PFSK-1 (cell line): ENCODE measurements at regions not wholly inside any gene's neighbourhood (a gene's known extent, or its start where the extent isn't known, plus 50 kb on each side); places are given as distances from the start of the nearest gene placed in this dataset.

Experiments used
- FOXP2 ChIP-seq: optimal IDR thresholded peaks from 2 replicates; pipeline ENCODE3; 2011; ENCODE audit warnings: borderline replicate concordance, control low read depth, inconsistent platforms; ENCODE audit not compliant: insufficient read depth; ENCODE audit errors: extremely low read length, extremely low read depth
- POLR2AphosphoS5 ChIP-seq: IDR thresholded peaks from 2 replicates; pipeline ENCODE4 v1.6.1; 2012; ENCODE audit warnings: low read depth, mild to moderate bottlenecking, control low read depth, low read length, moderate library complexity
- REST ChIP-seq, 2 experiments: IDR thresholded peaks; 2 replicates each; pipeline versions ENCODE4 v1.6.1 to v1.8.0; 2011 to 2012; ENCODE audit warnings: low read depth in 2 of 2, low read length in 2 of 2, control low read depth in 1 of 2, inconsistent platforms in 1 of 2, mild to moderate bottlenecking in 1 of 2, moderate library complexity in 1 of 2; ENCODE audit not compliant: insufficient read depth in 1 of 2
- SIN3A ChIP-seq: IDR thresholded peaks from 2 replicates; pipeline ENCODE4 v1.6.1; 2012; ENCODE audit warnings: mild to moderate bottlenecking, low read length, moderate library complexity, borderline replicate concordance; ENCODE audit not compliant: insufficient read depth
- TAF1 ChIP-seq: IDR thresholded peaks from 2 replicates; pipeline ENCODE4 v1.6.1; 2012; ENCODE audit warnings: low read length, control low read depth, borderline replicate concordance; ENCODE audit not compliant: insufficient read depth

GRCh38 chr20:50245498-50246366, 55.1 kb downstream of the CEBPB start:
- TF ChIP-seq FOXP2, result peak; percentile 13
- no peak for TF ChIP-seq REST (IDR thresholded peaks at IDR 0.05; ENCODE audit: insufficient read depth in 1 of 2, low read depth in 2 of 2, low read length in 2 of 2)
- no peak for TF ChIP-seq SIN3A
- no peak for TF ChIP-seq TAF1
- TF ChIP-seq POLR2AphosphoS5, result no peak

DNA sequence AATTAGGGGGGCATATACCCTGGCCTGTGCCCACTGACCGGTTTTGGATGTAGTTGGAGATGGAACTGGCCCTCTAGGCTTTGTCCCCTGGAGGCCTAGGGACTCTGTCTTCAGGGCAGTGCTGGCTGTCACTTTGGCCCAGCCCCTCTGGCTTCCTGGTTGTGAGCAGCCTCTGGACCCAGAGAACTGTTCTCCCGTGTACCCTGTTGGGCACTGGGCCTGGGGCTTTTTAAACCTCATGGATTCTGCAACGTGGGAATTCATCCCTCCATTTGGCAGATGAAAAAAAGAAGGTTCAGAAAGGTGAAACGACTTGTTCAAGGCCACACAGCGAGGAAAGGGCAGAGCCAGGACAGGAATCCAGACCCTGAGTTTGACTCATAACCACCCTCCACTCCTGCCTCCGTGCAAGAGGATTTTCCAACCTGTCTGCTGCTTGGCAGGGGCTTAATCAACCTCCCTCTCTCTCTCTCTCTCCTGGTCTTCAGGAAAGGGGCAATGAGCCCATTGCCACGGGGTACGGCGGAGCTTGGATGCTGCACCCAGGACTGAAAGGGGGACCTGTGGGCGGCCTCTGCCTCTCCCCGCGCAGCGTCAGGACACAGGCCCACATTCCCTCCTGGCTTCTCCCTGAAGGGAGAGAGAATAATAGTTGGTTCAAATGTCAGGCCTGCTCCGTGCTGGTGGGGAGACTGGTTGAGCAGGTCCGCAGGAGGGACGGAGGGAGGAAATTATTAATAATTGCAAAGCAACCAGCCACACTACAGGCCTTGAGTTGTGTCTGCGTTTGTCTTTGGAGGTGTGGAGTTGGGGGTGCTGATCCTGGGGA, 56.0 kb downstream of the CEBPB start:
- TF ChIP-seq FOXP2 (no peak), TAF1 (no peak), SIN3A (no peak), POLR2AphosphoS5 (no peak), REST (IDR thresholded peaks at IDR 0.05; ENCODE audit: insufficient read depth in 1 of 2, low read depth in 2 of 2, low read length in 2 of 2) (no peak)

- TF ChIP-seq SIN3A, result no peak
- TF ChIP-seq POLR2AphosphoS5, result no peak
- no peak for TF ChIP-seq REST (IDR thresholded peaks at IDR 0.05; ENCODE audit: insufficient read depth in 1 of 2, low read depth in 2 of 2, low read length in 2 of 2)
- TF ChIP-seq FOXP2, result no peak
Measured at GRCh38 chr20:50247196-50248094, 56.8 kb downstream of the CEBPB start.

DNA sequence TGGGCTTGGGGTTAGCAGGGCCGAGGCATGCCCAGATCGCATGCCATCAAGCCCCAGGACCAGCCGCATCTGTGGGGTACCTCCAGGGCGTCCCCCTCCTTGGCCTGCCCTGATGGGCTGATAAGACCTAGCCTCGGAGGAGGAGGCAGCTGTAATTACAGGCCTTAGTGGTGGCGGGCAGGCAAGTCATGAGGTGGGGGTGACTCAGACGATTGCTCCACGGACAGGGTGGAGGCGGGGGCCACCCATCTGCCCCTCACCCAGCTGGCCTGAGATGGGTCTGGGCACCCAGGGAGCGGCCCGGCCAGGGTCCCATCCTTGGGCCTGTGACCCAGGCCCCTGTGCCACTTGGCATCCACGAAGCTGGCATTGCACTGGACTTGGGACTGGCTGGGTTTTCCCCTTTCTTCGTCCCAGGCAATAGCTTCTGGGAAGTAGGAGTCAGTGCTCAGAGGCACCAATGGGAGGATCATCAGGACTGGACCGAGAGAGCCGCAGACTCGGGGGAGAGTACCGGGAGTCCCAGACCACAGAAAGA, 57.5 kb downstream of the CEBPB start:
- no peak for TF ChIP-seq POLR2AphosphoS5
- no peak for TF ChIP-seq TAF1
- no peak for TF ChIP-seq FOXP2
- no peak for TF ChIP-seq SIN3A
- TF ChIP-seq REST (IDR thresholded peaks at IDR 0.05; ENCODE audit: insufficient read depth in 1 of 2, low read depth in 2 of 2, low read length in 2 of 2), result no peak
